Gastroesophageal sphincter (tissue), 4 donors: ENCODE measurements at regions not wholly inside any gene's neighbourhood (a gene's known extent, or its start where the extent isn't known, plus 50 kb on each side); places are given as distances from the start of the nearest gene placed in this dataset.

ENCODE experiments used
- ATAC-seq: fragments of 150-250 bp; one replicate; pipeline ENCODE4 v1.9.1; 2016; ENCODE audit warnings: mild to moderate bottlenecking, moderate library complexity
- H3K27ac ChIP-seq, 4 donors: fragments of 200-600 bp; sonication (generic) in 3 of 4; 1 replicate in 3 of 4; 2 replicates in 1 of 4; pipeline ENCODE4 v1.5.1; 2016 to 2019
- H3K27me3 ChIP-seq: fragments of 200-600 bp; sonication (generic); one replicate; pipeline ENCODE4 v1.5.1; 2019
- H3K36me3 ChIP-seq, 2 donors: fragments of 200-600 bp; sonication (generic); one replicate each; pipeline ENCODE4 v1.5.1; 2019; ENCODE audit warnings: control low read depth in 1 of 2
- H3K4me1 ChIP-seq, 3 donors: fragments of 200-600 bp; sonication (generic); 1 replicate in 2 of 3; 2 replicates in 1 of 3; pipeline ENCODE4 v1.5.1; 2016 to 2019; ENCODE audit warnings: control low read depth in 2 of 3
- H3K4me3 ChIP-seq, 2 donors: fragments of 200-600 bp; sonication (generic); one replicate each; pipeline ENCODE4 v1.5.1; 2019; ENCODE audit warnings: mild to moderate bottlenecking in 1 of 2, moderate library complexity in 1 of 2
- H3K9me3 ChIP-seq, 3 donors: fragments of 200-600 bp; sonication (generic); one replicate each; pipeline ENCODE4 v1.5.1; 2017 to 2019; ENCODE audit warnings: control low read depth in 2 of 3
- CTCF ChIP-seq, 4 experiments: fragments of 200-600 bp in 2 of 4; fragments of 450-650 bp in 2 of 4; sonication (generic) in 1 of 4; IDR thresholded peaks; one replicate each; pipeline ENCODE4 v1.5.1; 2017 to 2019; ENCODE audit warnings: antibody characterized with exemption in 4 of 4, mild to moderate bottlenecking in 2 of 4, moderate library complexity in 2 of 4
- EP300 ChIP-seq: sonication (generic); formaldehyde crosslinking; IDR thresholded peaks from one replicate; pipeline ENCODE4 v1.6.1; 2017; ENCODE audit warnings: antibody characterized with exemption, mild to moderate bottlenecking
- POLR2A ChIP-seq, 2 donors: fragments of 450-650 bp; IDR thresholded peaks; one replicate each; pipeline ENCODE4 v1.6.1; 2017; ENCODE audit warnings: antibody characterized with exemption in 2 of 2, mild to moderate bottlenecking in 2 of 2, moderate library complexity in 1 of 2
- POLR2AphosphoS5 ChIP-seq: sonication (generic); formaldehyde crosslinking; IDR thresholded peaks from one replicate; pipeline ENCODE4 v1.6.1; 2017; ENCODE audit warnings: antibody characterized with exemption
- WGBS, 2 donors: methylation state at CpG; one replicate each; pipeline ENCODE4 v1.1.5; 2018; ENCODE audit warnings: low coverage in 1 of 2; 5-methylcytosine and 5-hydroxymethylcytosine counted together

DNA sequence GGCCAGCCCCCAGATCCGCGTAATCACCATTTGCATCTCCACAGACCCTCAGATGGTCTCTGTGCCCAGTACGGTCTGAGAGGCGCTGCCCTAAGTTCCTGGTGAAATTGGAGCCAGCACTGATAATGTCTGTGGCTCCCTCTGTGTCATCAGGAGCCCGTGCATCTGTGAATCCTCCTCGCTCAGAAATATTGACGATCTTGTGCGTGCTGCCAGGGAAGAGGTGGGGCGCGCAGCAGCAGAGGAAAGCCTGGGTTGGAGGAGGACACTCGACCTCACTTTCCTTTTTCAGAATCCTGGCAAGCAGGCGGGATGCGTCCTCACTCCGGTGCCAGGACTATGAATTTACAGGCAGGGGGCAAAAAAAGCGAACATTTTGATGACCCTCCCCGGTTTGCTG is 686.1 kb upstream of the SALL3 start:
- H3K4me1 ChIP-seq, result no peaks in the 10 kb centered on the region
- 0 to 17% methylated on average over 1 to 12 of the region's 16 CpGs for WGBS, 2 donors
- peak overlapping the region in 3 of 4 donors; percentile 31 to 60 (median 44) for H3K27ac ChIP-seq
- no peak for ATAC-seq
- H3K9me3 ChIP-seq, result no peaks in the 10 kb centered on the region
- H3K4me3 ChIP-seq, result peak overlapping the region in 1 of 2 donors; percentile 17
- no peak for TF ChIP-seq POLR2A (IDR thresholded peaks at IDR 0.05)
- no peak for TF ChIP-seq CTCF (IDR thresholded peaks at IDR 0.05)
- TF ChIP-seq EP300, result no peak
- no peak for TF ChIP-seq POLR2AphosphoS5
- H3K27me3 ChIP-seq, result peaks cover 38% of the 10 kb centered on the region
- no peaks in the 10 kb centered on the region for H3K36me3 ChIP-seq

- TF ChIP-seq POLR2AphosphoS5 (no peak), POLR2A (IDR thresholded peaks at IDR 0.05) (no peak), CTCF (IDR thresholded peaks at IDR 0.05) (no peak), EP300 (no peak)
- Histone ChIP-seq H3K36me3 (no peaks in the 10 kb centered on the region), H3K4me3 (peak overlapping the region in 1 of 2 donors; percentile 17), H3K9me3 (no peaks in the 10 kb centered on the region), H3K4me1 (no peaks in the 10 kb centered on the region), H3K27me3 (peaks cover 38% of the 10 kb centered on the region), H3K27ac (peak overlapping the region in 3 of 4 donors; percentile 31 to 60 (median 44))
- 21 to 32% methylated on average over 13 to 15 of the region's 15 CpGs for WGBS, 2 donors
- no peak for ATAC-seq
These were observed 685.6 kb upstream of the SALL3 start for GRCh38 chr18:78293940-78294541.

GRCh38 chr18:78295262-78295661 is 684.4 kb upstream of the SALL3 start:
- TF ChIP-seq POLR2AphosphoS5, result no peak
- no peak for TF ChIP-seq EP300
- no peak for TF ChIP-seq CTCF (IDR thresholded peaks at IDR 0.05)
- no peak for TF ChIP-seq POLR2A (IDR thresholded peaks at IDR 0.05)
- Histone ChIP-seq H3K36me3 (no peaks in the 10 kb centered on the region), H3K9me3 (no peaks in the 10 kb centered on the region), H3K27ac (peak overlapping the region in 1 of 4 donors; percentile 31), H3K27me3 (peaks cover 33% of the 10 kb centered on the region), H3K4me1 (no peaks in the 10 kb centered on the region), H3K4me3 (no peak overlapping the region)
- no peak for ATAC-seq
- WGBS, 2 donors, result 60 to 90% methylated on average over 1 to 2 of the region's 8 CpGs

- ATAC-seq, result no peak
- H3K4me3 ChIP-seq, result no peak overlapping the region
- H3K9me3 ChIP-seq, result no peaks in the 10 kb centered on the region
- TF ChIP-seq POLR2AphosphoS5 (no peak), CTCF (IDR thresholded peaks at IDR 0.05) (no peak), EP300 (no peak), POLR2A (IDR thresholded peaks at IDR 0.05) (no peak)
- 31 to 67% methylated on average over 6 to 10 of the region's 13 CpGs for WGBS, 2 donors
- H3K36me3 ChIP-seq, result no peaks in the 10 kb centered on the region
- peaks cover 28% of the 10 kb centered on the region for H3K27me3 ChIP-seq
- H3K4me1 ChIP-seq, result no peaks in the 10 kb centered on the region
- H3K27ac ChIP-seq, result no peak overlapping the region
These were observed 683.5 kb upstream of the SALL3 start for GRCh38 chr18:78296166-78296565.

GRCh38 chr18:78297048-78297447 is 682.6 kb upstream of the SALL3 start:
- Histone ChIP-seq H3K27me3 (peaks cover 29% of the 10 kb centered on the region), H3K9me3 (no peaks in the 10 kb centered on the region), H3K4me1 (no peaks in the 10 kb centered on the region), H3K36me3 (no peaks in the 10 kb centered on the region), H3K4me3 (no peak overlapping the region), H3K27ac (no peak overlapping the region)
- TF ChIP-seq POLR2A (IDR thresholded peaks at IDR 0.05), result no peak
- TF ChIP-seq CTCF (IDR thresholded peaks at IDR 0.05), result no peak
- TF ChIP-seq EP300, result no peak
- TF ChIP-seq POLR2AphosphoS5, result no peak
- 89 to 100% methylated on average over 2 to 5 of the region's 10 CpGs for WGBS, 2 donors
- ATAC-seq, result no peak
